Loucy (cell line): ENCODE measurements at regions not wholly inside any gene's neighbourhood (a gene's known extent, or its start where the extent isn't known, plus 50 kb on each side); places are given as distances from the start of the nearest gene placed in this dataset.

Experiments
- CTCF ChIP-seq: fragments of 200-600 bp; sonication (generic); conservative IDR thresholded peaks from 2 replicates; pipeline ENCODE4 v1.5.1; 2014; ENCODE audit warnings: mild to moderate bottlenecking, antibody characterized with exemption, low read length
- EZH2phosphoT487 ChIP-seq: fragments of 200-600 bp; IDR thresholded peaks from 2 replicates; pipeline ENCODE4 v1.6.1; 2018; ENCODE audit warnings: antibody characterized with exemption, mild to moderate bottlenecking, moderate library complexity, borderline replicate concordance

- TF ChIP-seq CTCF = peak; percentile 68
- TF ChIP-seq EZH2phosphoT487 = no peak
Measured at GRCh38 chr5:155616779-155617392, 603.3 kb downstream of the KIF4B start.
